Epidermal melanocyte (primary cell): ENCODE measurements at regions not wholly inside any gene's neighbourhood (a gene's known extent, or its start where the extent isn't known, plus 50 kb on each side); places are given as distances from the start of the nearest gene placed in this dataset.

ENCODE experiments used
- DNase-seq: peaks from one replicate; pipeline ENCODE4 v3.0.0; 2011; ENCODE audit warnings: low spot score; ENCODE audit not compliant: insufficient read length

DNA sequence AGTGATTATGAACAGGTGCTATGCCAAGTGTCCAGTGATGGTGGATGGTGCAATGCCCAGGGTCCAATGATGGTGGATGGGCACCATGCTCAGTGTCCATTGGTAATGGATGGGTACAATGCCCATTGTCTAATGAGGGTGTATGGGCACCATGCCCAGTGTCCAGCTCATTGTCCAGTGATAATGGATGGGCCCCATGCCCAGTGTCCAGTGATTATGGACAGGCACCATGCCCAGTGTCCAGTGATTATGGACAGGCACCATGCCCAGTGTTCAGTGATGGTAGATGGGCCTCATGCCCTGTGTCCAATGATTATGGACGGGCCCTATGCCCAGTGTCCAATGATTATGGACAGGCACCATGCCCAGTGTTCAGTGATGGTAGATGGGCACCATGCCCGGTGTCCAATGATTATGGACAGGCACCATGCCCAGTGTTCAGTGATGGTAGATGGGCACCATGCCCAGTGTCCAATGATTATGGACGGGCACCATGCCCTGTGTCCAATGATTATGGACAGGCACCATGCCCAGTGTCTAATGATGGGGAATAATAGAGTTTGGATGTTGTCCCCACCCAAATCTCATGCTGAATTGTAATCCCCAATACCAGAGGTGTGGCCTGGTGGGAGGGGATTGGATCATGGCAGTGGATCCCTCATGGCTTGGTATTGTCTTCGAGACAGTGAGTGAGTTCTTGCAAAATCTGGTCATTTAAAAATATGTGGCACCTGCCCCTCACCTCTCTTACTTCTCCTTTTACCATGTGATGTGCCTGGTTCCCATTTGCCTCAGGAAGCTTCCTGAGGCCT is 87.8 kb downstream of the ANKRD10 start:
- no peak for DNase-seq
